ENCODE measurements at regions not wholly inside any gene's neighbourhood (a gene's known extent, or its start where the extent isn't known, plus 50 kb on each side); places are given as distances from the start of the nearest gene placed in this dataset.

GRCh38 chr10:53432035-53432434 is 659.5 kb upstream of the MBL2 start:
- TF ChIP-seq REST (IDR thresholded peaks at IDR 0.05; ENCODE audit: low read depth) = no peak
- TF ChIP-seq, protein P1, sequence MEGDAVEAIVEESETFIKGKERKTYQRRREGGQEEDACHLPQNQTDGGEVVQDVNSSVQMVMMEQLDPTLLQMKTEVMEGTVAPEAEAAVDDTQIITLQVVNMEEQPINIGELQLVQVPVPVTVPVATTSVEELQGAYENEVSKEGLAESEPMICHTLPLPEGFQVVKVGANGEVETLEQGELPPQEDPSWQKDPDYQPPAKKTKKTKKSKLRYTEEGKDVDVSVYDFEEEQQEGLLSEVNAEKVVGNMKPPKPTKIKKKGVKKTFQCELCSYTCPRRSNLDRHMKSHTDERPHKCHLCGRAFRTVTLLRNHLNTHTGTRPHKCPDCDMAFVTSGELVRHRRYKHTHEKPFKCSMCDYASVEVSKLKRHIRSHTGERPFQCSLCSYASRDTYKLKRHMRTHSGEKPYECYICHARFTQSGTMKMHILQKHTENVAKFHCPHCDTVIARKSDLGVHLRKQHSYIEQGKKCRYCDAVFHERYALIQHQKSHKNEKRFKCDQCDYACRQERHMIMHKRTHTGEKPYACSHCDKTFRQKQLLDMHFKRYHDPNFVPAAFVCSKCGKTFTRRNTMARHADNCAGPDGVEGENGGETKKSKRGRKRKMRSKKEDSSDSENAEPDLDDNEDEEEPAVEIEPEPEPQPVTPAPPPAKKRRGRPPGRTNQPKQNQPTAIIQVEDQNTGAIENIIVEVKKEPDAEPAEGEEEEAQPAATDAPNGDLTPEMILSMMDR (IDR thresholded peaks at IDR 0.05 in 2 of 3, conservative IDR thresholded peaks at IDR 0.05 in 1 of 3; ENCODE audit: borderline replicate concordance in 1 of 3, insufficient read depth in 1 of 3, low read depth in 2 of 3, low read length in 2 of 3) = no peak
- no peak for TF ChIP-seq POLR2A (IDR thresholded peaks at IDR 0.05; ENCODE audit: borderline replicate concordance, extremely low read depth, insufficient read depth, insufficient read length)
